GM12878 (cell line): ENCODE measurements at regions not wholly inside any gene's neighbourhood (a gene's known extent, or its start where the extent isn't known, plus 50 kb on each side); places are given as distances from the start of the nearest gene placed in this dataset.

ENCODE experiments used
- ATAC-seq: fragments of 200-7000 bp; cut with Tn5 transposase; 3 replicates; pipeline ENCODE4 v1.9.1; 2020; ENCODE audit warnings: mild to moderate bottlenecking, moderate library complexity
- BruUV-seq: library from RNA; stranded (reverse); fragments of 400-500 nt; replicated peaks from 2 replicates; lab custom pipeline; 2021; lab: Mats Ljungman, UMichigan
- CTCF ChIA-PET: fragments of 300-600 bp; sonication (Branson Sonifier 250); formaldehyde crosslinking; extraction: SDS; loops from one replicate; lab custom pipeline; 2021; ENCODE audit warnings: inconsistent platforms; lab: Yijun Ruan, JAX
- POLR2A ChIA-PET: fragments of 350-600 bp; formaldehyde crosslinking; extraction: SDS; loops from one replicate; lab custom pipeline; 2021; ENCODE audit warnings: inconsistent platforms; lab: Charles Lee
- RAD21 ChIA-PET: fragments of 300-600 bp; sonication (Branson Sonifier 250); formaldehyde crosslinking; loops from one replicate; lab custom pipeline; 2023; ENCODE audit warnings: antibody characterized with exemption; ENCODE audit not compliant: unreplicated experiment; lab: Charles Lee
- SMC1A ChIA-PET: fragments of 300-600 bp; sonication (Branson Sonifier 250); formaldehyde crosslinking; loops from one replicate; lab custom pipeline; 2023; ENCODE audit not compliant: unreplicated experiment, uncharacterized antibody; lab: Charles Lee
- DNase-seq: peaks from one replicate; pipeline ENCODE4 v3.0.0-alpha.2; 2011; ENCODE audit warnings: low read depth, low spot score
- FAIRE-seq: peaks from 3 replicates; lab custom pipeline; 2011; peaks lifted over from hg19 to GRCh38; lab: Jason Lieb, UNC
- H2AFZ ChIP-seq: 2 replicates; pipeline ENCODE4 v1.6.0; 2011; ENCODE audit warnings: low read depth, low read length, control low read depth; ENCODE audit not compliant: control insufficient read depth
- H3K27ac ChIP-seq: 2 replicates; pipeline ENCODE4 v1.5.1; 2011; ENCODE audit warnings: control low read depth; ENCODE audit not compliant: control insufficient read depth, insufficient read depth
- H3K27me3 ChIP-seq, 2 experiments: replicated peaks in 1 of 2; 2 replicates each; pipeline versions ENCODE4 v1.6.0 to v1.6.1; 2011; ENCODE audit warnings: low read length in 1 of 2; ENCODE audit not compliant: control insufficient read depth in 2 of 2, insufficient read depth in 2 of 2
- H3K36me3 ChIP-seq, 2 experiments: 2 replicates each; pipeline ENCODE4 v1.5.1; 2011; ENCODE audit warnings: low read length in 1 of 2; ENCODE audit not compliant: control insufficient read depth in 2 of 2, insufficient read depth in 2 of 2
- H3K4me1 ChIP-seq: 2 replicates; pipeline ENCODE4 v1.6.1; 2011; ENCODE audit warnings: mild to moderate bottlenecking, low read length, moderate library complexity, mixed read lengths; ENCODE audit not compliant: control insufficient read depth, insufficient read depth
- H3K4me2 ChIP-seq: 2 replicates; pipeline ENCODE4 v1.6.0; 2011; ENCODE audit warnings: control low read depth; ENCODE audit not compliant: control insufficient read depth, insufficient read depth
- H3K4me3 ChIP-seq: fragments of 200-600 bp; sonication (generic); 2 replicates; pipeline ENCODE4 v1.5.1; 2016
- H3K79me2 ChIP-seq: 2 replicates; pipeline ENCODE4 v1.6.0; 2011; ENCODE audit warnings: low read length; ENCODE audit not compliant: control insufficient read depth, insufficient read depth
- H3K9ac ChIP-seq: 2 replicates; pipeline ENCODE4 v1.8.0; 2011; ENCODE audit warnings: low read length, control low read depth, mixed read lengths; ENCODE audit not compliant: control insufficient read depth, insufficient read depth
- H3K9me3 ChIP-seq: replicated peaks from 3 replicates; pipeline ENCODE4 v1.5.1; 2011; ENCODE audit warnings: mild to moderate bottlenecking, low read length; ENCODE audit not compliant: control insufficient read depth, insufficient read depth
- H4K20me1 ChIP-seq: 2 replicates; pipeline ENCODE4 v1.6.0; 2011; ENCODE audit not compliant: control insufficient read depth, insufficient read depth
- BCLAF1 ChIP-seq: fragments of 450-650 bp; IDR thresholded peaks from 2 replicates; pipeline ENCODE4 v1.6.1; 2017; ENCODE audit warnings: antibody characterized with exemption, mild to moderate bottlenecking, moderate library complexity
- E2F8 ChIP-seq: fragments of 450-650 bp; IDR thresholded peaks from 2 replicates; pipeline ENCODE4 v1.6.1; 2018; ENCODE audit warnings: mild to moderate bottlenecking, low read depth, moderate library complexity; ENCODE audit not compliant: partially characterized antibody
- E4F1 ChIP-seq: fragments of 450-650 bp; IDR thresholded peaks from 2 replicates; pipeline ENCODE4 v1.6.1; 2018; ENCODE audit warnings: borderline replicate concordance, mild to moderate bottlenecking; ENCODE audit not compliant: partially characterized antibody
- ETV6 ChIP-seq, 2 experiments: fragments of 450-650 bp in 1 of 2; IDR thresholded peaks in 1 of 2; conservative IDR thresholded peaks in 1 of 2; 2 replicates each; pipeline ENCODE4 v1.6.1; 2014; ENCODE audit warnings: antibody characterized with exemption in 1 of 2, borderline replicate concordance in 1 of 2, low read depth in 1 of 2, mild to moderate bottlenecking in 1 of 2, moderate library complexity in 1 of 2
- KDM1A ChIP-seq: fragments of 200-600 bp; sonication (generic); IDR thresholded peaks from 2 replicates; pipeline ENCODE4 v1.6.1; 2016; ENCODE audit warnings: borderline replicate concordance
- PKNOX1 ChIP-seq: fragments of 450-650 bp; IDR thresholded peaks from 2 replicates; pipeline ENCODE4 v1.6.1; 2016; ENCODE audit warnings: mild to moderate bottlenecking
- PRDM15 ChIP-seq: fragments of 450-650 bp; formaldehyde crosslinking; IDR thresholded peaks from 2 replicates; pipeline ENCODE4 v1.4.0; 2020; ENCODE audit warnings: mild to moderate bottlenecking, moderate library complexity
- RAD21 ChIP-seq: IDR thresholded peaks from 2 replicates; pipeline ENCODE4 v1.6.1; 2011; ENCODE audit warnings: mild to moderate bottlenecking, low read depth, low read length, moderate library complexity; ENCODE audit not compliant: insufficient read depth
- RUNX3 ChIP-seq: IDR thresholded peaks from 2 replicates; pipeline ENCODE4 v1.6.1; 2012; ENCODE audit warnings: low read length, inconsistent platforms
- SMARCA5 ChIP-seq: fragments of 450-650 bp; IDR thresholded peaks from 2 replicates; pipeline ENCODE4 v1.6.1; 2017; ENCODE audit warnings: mild to moderate bottlenecking
- SREBF1 ChIP-seq: IDR thresholded peaks from 2 replicates; pipeline ENCODE4 v1.6.1; 2012; ENCODE audit warnings: mild to moderate bottlenecking, low read length
- in situ Hi-C: fragments of 300-500 bp; cut with MboI; formaldehyde crosslinking; loops from 9 replicates; pipeline ENCODE4 v1.14.3; 2018; ENCODE audit warnings: mixed read lengths
- intact Hi-C: fragments of 100-400 bp; cut with micrococcal nuclease; formaldehyde crosslinking; loops from one replicate; pipeline ENCODE4 v1.14.2; 2022; ENCODE audit not compliant: unreplicated experiment

GRCh38 chr11:26263769-26264168 is 68.2 kb upstream of the ANO3 start:
- Histone ChIP-seq H3K27me3 (no peaks in the 10 kb centered on the region), H3K4me1 (no peaks in the 10 kb centered on the region), H3K27ac (no peak overlapping the region), H3K4me3 (no peak overlapping the region), H3K9me3 (no peaks in the 10 kb centered on the region), H3K4me2 (no peak overlapping the region), H3K79me2 (no peaks in the 10 kb centered on the region), H3K36me3 (no peaks in the 10 kb centered on the region), H2AFZ (no peak overlapping the region), H3K9ac (no peak overlapping the region), H4K20me1 (no peaks in the 10 kb centered on the region)
- in situ Hi-C loops (no loop called here), intact Hi-C loops (no loop called here)
- no peak for ATAC-seq
- ChIA-PET POLR2A (no interaction called here), SMC1A (interaction anchor here (0.6 to 1.9 kb wide), 5 partner anchors 9 to 847 kb away, joined by 3 to 5 read pairs (median 4); no protein-coding TSS in a partner anchor), RAD21 (no interaction called here), CTCF (interaction anchor here (1.4 kb wide), 1 partner anchor 21 kb away, joined by 6 read pairs; no protein-coding TSS in a partner anchor)
- BruUV-seq, result no TSS peak
- no peak for DNase-seq
- no peak for FAIRE-seq
- TF ChIP-seq E4F1 (no peak), PKNOX1 (no peak), E2F8 (no peak), RUNX3 (no peak), KDM1A (no peak), ETV6 (conservative IDR thresholded peaks at IDR 0.05 in 1 of 2, IDR thresholded peaks at IDR 0.05 in 1 of 2; ENCODE audit: borderline replicate concordance in 1 of 2, low read depth in 1 of 2) (no peak), SREBF1 (no peak), SMARCA5 (no peak), PRDM15 (no peak), RAD21 (no peak), BCLAF1 (no peak)
